ENCODE measurements at regions not wholly inside any gene's neighbourhood (a gene's known extent, or its start where the extent isn't known, plus 50 kb on each side); places are given as distances from the start of the nearest gene placed in this dataset.

DNA sequence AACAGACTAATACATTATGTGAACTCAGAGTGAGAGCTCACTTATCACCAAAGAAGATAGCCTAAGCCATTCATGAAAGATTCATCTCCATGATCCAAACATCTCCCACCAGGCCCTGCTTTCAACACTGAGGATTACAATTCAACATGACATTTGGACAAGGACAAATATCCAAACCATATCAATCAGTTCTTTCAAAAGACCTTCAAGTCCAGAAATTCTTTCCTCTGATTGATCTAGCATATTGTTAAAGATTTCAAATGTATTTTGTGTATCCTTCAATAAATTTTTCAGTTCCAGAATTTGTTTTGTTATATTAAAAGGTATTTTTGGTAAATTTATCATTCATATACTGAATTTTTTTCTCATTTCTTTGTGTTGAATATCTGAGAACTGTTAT, 1055.8 kb downstream of the SLC6A15 start:
- CTCF ChIA-PET, result no interaction called here
- intact Hi-C loops (cut with micrococcal nuclease), result no loop called here
- H3K9me3 Mint-ChIP-seq (ENCODE audit: insufficient read depth), result peaks cover 10% of the 10 kb centered on the region

DNA sequence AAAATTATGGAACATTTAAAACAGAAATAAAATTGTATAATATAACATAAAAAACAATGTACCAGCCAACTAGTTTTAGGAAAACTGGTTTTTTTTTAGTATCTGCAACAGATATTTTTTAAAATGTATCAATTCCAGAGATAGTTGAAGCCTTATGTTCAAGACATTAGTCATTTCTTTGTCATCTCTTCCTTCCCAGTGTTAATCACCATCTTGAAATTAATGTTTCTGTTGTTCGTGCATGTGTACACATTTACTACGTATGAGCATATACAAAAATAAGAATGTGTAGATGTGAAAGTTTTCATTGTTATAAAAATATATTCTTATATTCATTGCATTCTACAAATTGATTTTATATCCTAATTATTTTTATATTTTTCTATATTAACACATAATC, 1062.1 kb downstream of the SLC6A15 start:
- no peak for ATAC-seq (ENCODE audit: low read depth)
- Histone ChIP-seq H3K9ac (ENCODE audit: low read length) (no peak overlapping the region), H3K9me3 (ENCODE audit: control extremely low read depth in 1 of 3, control insufficient read depth in 2 of 3, insufficient read depth in 1 of 3, low read length in 2 of 3) (peaks cover 0 to 3% (median 0%) of the 10 kb centered on the region in 3 donors), H3K4me3 (ENCODE audit: control extremely low read depth in 1 of 5, extremely low read depth in 1 of 5, insufficient read depth in 1 of 5, low read depth in 2 of 5, low read length in 4 of 5) (no peak overlapping the region), H3K27me3 (replicated peaks in 1 of 4; ENCODE audit: control extremely low read depth in 1 of 4, control insufficient read depth in 3 of 4, insufficient read depth in 4 of 4, low read length in 3 of 4) (no peaks in the 10 kb centered on the region), H3K4me2 (replicated peaks; ENCODE audit: low read depth, low read length, poor library complexity, severe bottlenecking) (no peak overlapping the region), H3K79me2 (ENCODE audit: control insufficient read depth, insufficient read depth, low read length) (no peaks in the 10 kb centered on the region), H3K4me1 (ENCODE audit: control insufficient read depth in 2 of 2, insufficient read depth in 2 of 2, low read length in 2 of 2) (no peaks in the 10 kb centered on the region), H3K27ac (ENCODE audit: low read length in 2 of 2) (no peak overlapping the region), H4K20me1 (ENCODE audit: control insufficient read depth, insufficient read depth, low read length, poor library complexity, severe bottlenecking) (no peaks in the 10 kb centered on the region), H3K36me3 (replicated peaks in 1 of 2; ENCODE audit: control extremely low read depth in 1 of 2, control insufficient read depth in 1 of 2, extremely low read depth in 1 of 2, insufficient read depth in 2 of 2, low read length in 1 of 2) (no peaks in the 10 kb centered on the region), H2AFZ (ENCODE audit: insufficient read depth, low read depth, low read length, poor library complexity, severe bottlenecking) (no peak overlapping the region)
- Mint-ChIP-seq H3K27me3 (no peaks in the 10 kb centered on the region), H3K4me1 (no peaks in the 10 kb centered on the region), H3K27ac (no peak overlapping the region), H3K9me3 (ENCODE audit: insufficient read depth) (peaks cover 1% of the 10 kb centered on the region), H3K4me3 (no peak overlapping the region)
- TF ChIP-seq EZH2 (IDR thresholded peaks at IDR 0.05; ENCODE audit: borderline replicate concordance, insufficient read depth, low read depth, low read length, poor library complexity, severe bottlenecking), result no peak
- TF ChIP-seq CTCF (IDR thresholded peaks at IDR 0.05), result no peak
- intact Hi-C loops (cut with micrococcal nuclease), result no loop called here
- no CpG with 5 or more reads among the region's 2 CpGs for WGBS (ENCODE audit: insufficient coverage)
- POLR2A ChIA-PET, result no interaction called here
- DNase-seq, result no peak
- CTCF ChIA-PET, result no interaction called here

More for the DNA sequence above, 1055.8 kb downstream of the SLC6A15 start:
- H3K9ac ChIP-seq (ENCODE audit: low read length), result no peak overlapping the region
- H2AFZ ChIP-seq (ENCODE audit: insufficient read depth, low read depth, low read length, poor library complexity, severe bottlenecking), result no peak overlapping the region
- H3K4me2 ChIP-seq (replicated peaks; ENCODE audit: low read depth, low read length, poor library complexity, severe bottlenecking), result no peak overlapping the region
- H3K9me3 ChIP-seq (ENCODE audit: control extremely low read depth in 1 of 3, control insufficient read depth in 2 of 3, insufficient read depth in 1 of 3, low read length in 2 of 3), result peaks cover 2 to 18% (median 14%) of the 10 kb centered on the region in 3 donors
- no peaks in the 10 kb centered on the region for H3K4me1 ChIP-seq (ENCODE audit: control insufficient read depth in 2 of 2, insufficient read depth in 2 of 2, low read length in 2 of 2)
- no peaks in the 10 kb centered on the region for H3K79me2 ChIP-seq (ENCODE audit: control insufficient read depth, insufficient read depth, low read length)
- H3K27me3 ChIP-seq (replicated peaks in 1 of 4; ENCODE audit: control extremely low read depth in 1 of 4, control insufficient read depth in 3 of 4, insufficient read depth in 4 of 4, low read length in 3 of 4), result no peaks in the 10 kb centered on the region
- H3K27ac ChIP-seq (ENCODE audit: low read length in 2 of 2), result no peak overlapping the region
- Mint-ChIP-seq H3K27ac (no peak overlapping the region), H3K27me3 (no peaks in the 10 kb centered on the region), H3K4me3 (no peak overlapping the region), H3K4me1 (no peaks in the 10 kb centered on the region)
- POLR2A ChIA-PET, result no interaction called here
- no peak for TF ChIP-seq CTCF (IDR thresholded peaks at IDR 0.05)
- TF ChIP-seq EZH2 (IDR thresholded peaks at IDR 0.05; ENCODE audit: borderline replicate concordance, insufficient read depth, low read depth, low read length, poor library complexity, severe bottlenecking), result no peak
- no peak overlapping the region for H3K4me3 ChIP-seq (ENCODE audit: control extremely low read depth in 1 of 5, extremely low read depth in 1 of 5, insufficient read depth in 1 of 5, low read depth in 2 of 5, low read length in 4 of 5)
- no peak for ATAC-seq (ENCODE audit: low read depth)
- no peaks in the 10 kb centered on the region for H3K36me3 ChIP-seq (replicated peaks in 1 of 2; ENCODE audit: control extremely low read depth in 1 of 2, control insufficient read depth in 1 of 2, extremely low read depth in 1 of 2, insufficient read depth in 2 of 2, low read length in 1 of 2)
- DNase-seq, result no peak
- no peaks in the 10 kb centered on the region for H4K20me1 ChIP-seq (ENCODE audit: control insufficient read depth, insufficient read depth, low read length, poor library complexity, severe bottlenecking)

All from B cell (primary cell).